ENCODE measurements at regions not wholly inside any gene's neighbourhood (a gene's known extent, or its start where the extent isn't known, plus 50 kb on each side); places are given as distances from the start of the nearest gene placed in this dataset.

- no peak for DNase-seq
Measured at GRCh38 chr4:161132715-161133425, 1030.9 kb downstream of the FSTL5 start.

DNA sequence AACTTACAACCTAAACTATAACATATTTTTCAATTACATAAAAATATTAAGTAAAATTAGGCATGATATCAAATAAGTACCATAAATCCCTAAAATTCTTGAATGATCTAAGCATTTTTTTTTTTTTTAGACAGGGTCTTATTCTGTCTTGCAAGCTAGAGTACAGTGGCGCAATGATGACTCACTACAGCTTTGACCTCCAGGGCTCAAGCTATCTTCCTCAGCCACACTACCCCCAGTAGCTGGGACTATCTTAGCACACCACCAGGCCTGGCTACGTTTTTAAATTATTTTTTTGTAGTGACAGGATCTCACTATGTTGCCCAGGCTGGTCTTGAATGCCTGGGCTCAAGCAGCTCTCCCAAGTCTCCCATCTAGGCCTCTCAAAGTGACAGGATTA lies 1042.3 kb downstream of the FSTL5 start:
- no peak for DNase-seq

DNA sequence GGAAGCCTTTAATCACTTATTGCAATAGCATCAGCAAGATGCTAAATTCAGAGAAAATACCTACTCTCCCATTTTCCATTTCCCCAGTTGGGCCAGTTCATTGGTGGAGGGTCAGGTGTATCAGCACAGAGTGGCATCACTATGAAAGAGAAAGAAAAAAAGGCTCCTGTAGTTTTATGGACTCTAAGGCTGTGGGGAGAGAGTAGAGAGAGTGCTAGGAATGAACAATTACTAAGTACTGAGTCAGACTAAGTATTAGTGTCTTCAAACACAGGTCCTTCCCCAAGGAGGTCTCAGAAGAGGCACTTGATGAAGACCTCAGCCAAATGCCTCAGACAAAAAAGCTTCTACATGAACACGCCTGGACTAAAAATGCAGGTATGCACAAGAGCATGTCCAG lies 1061.9 kb downstream of the FSTL5 start:
- DNase-seq = no peak

GRCh38 chr4:161097821-161098220 lies 1066.0 kb downstream of the FSTL5 start:
- DNase-seq = no peak

GRCh38 chr4:161061046-161061445 lies 1102.8 kb downstream of the FSTL5 start:
- DNase-seq = no peak
